H1 (cell line): ENCODE measurements at regions not wholly inside any gene's neighbourhood (a gene's known extent, or its start where the extent isn't known, plus 50 kb on each side); places are given as distances from the start of the nearest gene placed in this dataset.

Experiments used
- CTCF ChIA-PET: fragments of 300-600 bp; sonication (Branson Sonifier 250); formaldehyde crosslinking; loops from one replicate; lab custom pipeline; 2021; ENCODE audit not compliant: partially characterized antibody; lab: Charles Lee
- POLR2A ChIA-PET: fragments of 300-600 bp; sonication (Branson Sonifier 250); formaldehyde crosslinking; loops from one replicate; lab custom pipeline; 2021; ENCODE audit warnings: inconsistent platforms; ENCODE audit not compliant: partially characterized antibody; lab: Charles Lee
- DNase-seq, 2 experiments: peaks; one replicate each; pipeline versions ENCODE4 v3.0.0 to v3.0.0-alpha.2; 2010 to 2022; ENCODE audit warnings: low spot score in 2 of 2, low read depth in 1 of 2, mixed read lengths in 1 of 2
- FAIRE-seq: peaks from 2 replicates; lab custom pipeline; 2011; peaks lifted over from hg19 to GRCh38; lab: Jason Lieb, UNC
- H2AFZ ChIP-seq: 2 replicates; pipeline ENCODE4 v1.8.1; 2012; ENCODE audit warnings: low read length, inconsistent platforms
- H2AK5ac ChIP-seq: 2 replicates; pipeline ENCODE4 v1.6.1; 2013; ENCODE audit warnings: low read depth, low read length
- H2BK120ac ChIP-seq: replicated peaks from 2 replicates; pipeline ENCODE3; 2013; ENCODE audit warnings: low read depth, low read length, inconsistent platforms
- H2BK12ac ChIP-seq: 2 replicates; pipeline ENCODE4 v1.6.1; 2013; ENCODE audit warnings: low read depth, low read length
- H2BK15ac ChIP-seq: 2 replicates; pipeline ENCODE4 v1.6.1; 2013; ENCODE audit warnings: low read length
- H2BK20ac ChIP-seq: 2 replicates; pipeline ENCODE4 v1.6.1; 2013; ENCODE audit warnings: low read length
- H2BK5ac ChIP-seq: 2 replicates; pipeline ENCODE4 v1.6.1; 2013; ENCODE audit warnings: low read depth, low read length
- H3K14ac ChIP-seq: 2 replicates; pipeline ENCODE4 v1.6.1; 2013; ENCODE audit warnings: inconsistent platforms; ENCODE audit not compliant: insufficient read length
- H3K18ac ChIP-seq: 2 replicates; pipeline ENCODE4 v1.6.1; 2013; ENCODE audit warnings: low read length; ENCODE audit errors: extremely low read depth
- H3K23ac ChIP-seq: 2 replicates; pipeline ENCODE4 v1.6.1; 2013; ENCODE audit warnings: inconsistent platforms; ENCODE audit not compliant: insufficient read length
- H3K23me2 ChIP-seq: 2 replicates; pipeline ENCODE4 v1.6.1; 2013; ENCODE audit warnings: low read depth, low read length
- H3K27ac ChIP-seq: 2 replicates; pipeline ENCODE4 v1.6.1; 2011; ENCODE audit warnings: low read depth, low read length, inconsistent platforms
- H3K27me3 ChIP-seq, 4 experiments: replicated peaks in 1 of 4; 1 replicate in 1 of 4; 2 replicates in 3 of 4; pipeline versions ENCODE4 v1.6.1 to v1.8.1; 2011 to 2013; ENCODE audit warnings: low read length in 3 of 4, mild to moderate bottlenecking in 3 of 4, inconsistent platforms in 2 of 4, mixed read lengths in 2 of 4, moderate library complexity in 1 of 4; ENCODE audit not compliant: control insufficient read depth in 3 of 4, insufficient read depth in 3 of 4; ENCODE audit errors: extremely low read depth in 1 of 4
- H3K36me3 ChIP-seq, 4 experiments: 2 replicates each; pipeline versions ENCODE4 v1.6.1 to v1.8.1; 2011 to 2013; ENCODE audit warnings: mild to moderate bottlenecking in 4 of 4, low read length in 3 of 4, moderate library complexity in 2 of 4, control low read depth in 1 of 4, inconsistent platforms in 1 of 4; ENCODE audit not compliant: insufficient read depth in 4 of 4, control insufficient read depth in 2 of 4
- H3K4ac ChIP-seq: replicated peaks from 2 replicates; pipeline ENCODE3; 2013; ENCODE audit warnings: low read length, low read depth, mixed read lengths, inconsistent platforms; ENCODE audit not compliant: insufficient read length
- H3K4me1 ChIP-seq, 4 experiments: replicated peaks in 1 of 4; 1 replicate in 1 of 4; 2 replicates in 3 of 4; pipeline versions ENCODE4 v1.6.1 to v1.8.1; 2011 to 2013; ENCODE audit warnings: low read length in 3 of 4, inconsistent platforms in 2 of 4, mixed read lengths in 1 of 4; ENCODE audit not compliant: insufficient read depth in 4 of 4, control insufficient read depth in 3 of 4
- H3K4me2 ChIP-seq, 2 experiments: 2 replicates each; pipeline versions ENCODE4 v1.6.1 to v1.8.1; 2011 to 2013; ENCODE audit warnings: low read depth in 2 of 2, low read length in 2 of 2, control low read depth in 1 of 2, inconsistent platforms in 1 of 2, mild to moderate bottlenecking in 1 of 2; ENCODE audit not compliant: insufficient read depth in 1 of 2
- H3K4me3 ChIP-seq, 4 experiments: fragments of 200-600, 300-600 bp in 1 of 4; sonication (generic), shearing (Covaris generic), sonication (Bioruptor Twin) in 1 of 4; 2 replicates each; pipeline versions ENCODE4 v1.5.1 to v1.8.1; 2011 to 2016; ENCODE audit warnings: low read length in 4 of 4, low read depth in 3 of 4, control low read depth in 2 of 4, inconsistent platforms in 2 of 4, mild to moderate bottlenecking in 2 of 4, mixed read lengths in 1 of 4, moderate library complexity in 1 of 4; ENCODE audit not compliant: insufficient read depth in 2 of 4; ENCODE audit errors: extremely low read depth in 1 of 4
- H3K56ac ChIP-seq: replicated peaks from 2 replicates; pipeline ENCODE3; 2013; ENCODE audit warnings: low read depth, mild to moderate bottlenecking, mixed read lengths, low read length, inconsistent platforms; ENCODE audit not compliant: insufficient read length
- H3K79me1 ChIP-seq: 2 replicates; pipeline ENCODE4 v1.6.1; 2013; ENCODE audit warnings: low read depth, low read length, control low read depth
- H3K79me2 ChIP-seq, 2 experiments: 2 replicates each; pipeline versions ENCODE4 v1.6.1 to v1.8.1; 2012 to 2013; ENCODE audit warnings: low read length in 2 of 2, mild to moderate bottlenecking in 2 of 2, inconsistent platforms in 1 of 2; ENCODE audit not compliant: insufficient read depth in 2 of 2, control insufficient read depth in 1 of 2
- H3K9ac ChIP-seq, 4 experiments: replicated peaks in 1 of 4; 1 replicate in 1 of 4; 2 replicates in 3 of 4; pipeline versions ENCODE4 v1.6.1 to v1.8.1; 2011 to 2013; ENCODE audit warnings: low read depth in 3 of 4, low read length in 3 of 4, control low read depth in 2 of 4, mild to moderate bottlenecking in 2 of 4, moderate library complexity in 2 of 4, inconsistent platforms in 1 of 4; ENCODE audit errors: extremely low read depth in 1 of 4
- H3K9me3 ChIP-seq, 2 experiments: 2 replicates each; pipeline versions ENCODE4 v1.6.1 to v1.8.1; 2012 to 2013; ENCODE audit warnings: mild to moderate bottlenecking in 2 of 2, moderate library complexity in 2 of 2, control low read depth in 1 of 2, inconsistent platforms in 1 of 2, low read depth in 1 of 2, low read length in 1 of 2, mixed read lengths in 1 of 2; ENCODE audit not compliant: insufficient read depth in 2 of 2
- H4K20me1 ChIP-seq, 2 experiments: replicated peaks in 1 of 2; 2 replicates each; pipeline versions ENCODE3 to v1.8.1; 2011 to 2013; ENCODE audit warnings: inconsistent platforms in 2 of 2, low read length in 2 of 2, mild to moderate bottlenecking in 1 of 2; ENCODE audit not compliant: insufficient read depth in 2 of 2, control insufficient read depth in 1 of 2
- H4K5ac ChIP-seq: 2 replicates; pipeline ENCODE4 v1.6.1; 2013; ENCODE audit warnings: low read length, low read depth, mixed read lengths, inconsistent platforms; ENCODE audit not compliant: insufficient read length
- H4K8ac ChIP-seq: 2 replicates; pipeline ENCODE4 v1.8.0; 2013; ENCODE audit warnings: mild to moderate bottlenecking, moderate library complexity, low read length, inconsistent platforms; ENCODE audit not compliant: insufficient read depth; ENCODE audit errors: extremely low read depth
- H4K91ac ChIP-seq: replicated peaks from 2 replicates; pipeline ENCODE3; 2013; ENCODE audit warnings: low read length, mixed read lengths, inconsistent platforms; ENCODE audit not compliant: insufficient read length
- HDAC6 ChIP-seq: IDR thresholded peaks from one replicate; pipeline ENCODE4 v1.7.1; 2012; ENCODE audit warnings: low read depth, mild to moderate bottlenecking, inconsistent platforms, low read length, moderate library complexity
- RXRA ChIP-seq: IDR thresholded peaks from 2 replicates; pipeline ENCODE4 v1.6.1; 2011; ENCODE audit warnings: low read depth, mild to moderate bottlenecking, low read length, moderate library complexity; ENCODE audit not compliant: insufficient read depth
- TAF1 ChIP-seq: IDR thresholded peaks from 2 replicates; pipeline ENCODE4 v1.6.1; 2011; ENCODE audit warnings: mild to moderate bottlenecking, low read depth, low read length

DNA sequence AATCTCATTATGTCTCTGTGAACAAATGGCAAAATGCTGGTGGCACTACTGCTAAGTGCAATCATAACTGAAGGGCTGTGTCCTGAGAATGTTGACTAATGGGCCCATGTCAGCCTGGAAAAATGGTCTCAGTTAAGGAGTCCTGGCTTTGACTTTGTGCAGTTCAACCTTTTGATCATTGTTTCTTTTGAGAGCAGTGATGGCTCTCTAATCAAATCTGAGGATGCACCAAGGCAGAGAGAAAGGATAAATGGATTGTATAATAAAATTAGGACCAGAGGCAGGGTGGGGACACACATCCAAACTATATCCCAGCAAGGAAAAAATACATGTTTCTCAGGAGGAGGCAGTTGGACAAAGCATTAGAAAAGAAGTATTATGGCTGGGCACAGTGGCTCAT is 59.6 kb upstream of the SYN3 start:
- no peaks in the 10 kb centered on the region for H3K4me1 ChIP-seq
- FAIRE-seq (no peak), DNase-seq (no peak)
- H3K56ac ChIP-seq = no peak overlapping the region
- H3K4ac ChIP-seq = no peak overlapping the region
- H2AFZ ChIP-seq = no peak overlapping the region
- H3K14ac ChIP-seq = no peak overlapping the region
- H3K4me2 ChIP-seq = no peak overlapping the region
- H3K23me2 ChIP-seq = no peaks in the 10 kb centered on the region
- no peak overlapping the region for H2BK120ac ChIP-seq
- TF ChIP-seq HDAC6 (no peak), TAF1 (no peak), RXRA (no peak)
- no peak overlapping the region for H4K5ac ChIP-seq
- no peaks in the 10 kb centered on the region for H3K9me3 ChIP-seq
- H3K79me2 ChIP-seq = no peaks in the 10 kb centered on the region
- H4K20me1 ChIP-seq = no peaks in the 10 kb centered on the region
- ChIA-PET CTCF (interaction anchor here (0.7 kb wide), 1 partner anchor 59 kb away, joined by 3 read pairs; the partner anchor contains the start of gene SYN3), POLR2A (no interaction called here)
- H2BK15ac ChIP-seq = no peak overlapping the region
- no peak overlapping the region for H4K8ac ChIP-seq
- H3K4me3 ChIP-seq = no peak overlapping the region
- H3K9ac ChIP-seq = no peak overlapping the region
- H3K27me3 ChIP-seq = no peaks in the 10 kb centered on the region
- H2BK20ac ChIP-seq = no peak overlapping the region
- H2AK5ac ChIP-seq = no peak overlapping the region
- no peak overlapping the region for H4K91ac ChIP-seq
- H2BK12ac ChIP-seq = no peak overlapping the region
- no peaks in the 10 kb centered on the region for H3K36me3 ChIP-seq
- H3K79me1 ChIP-seq = no peaks in the 10 kb centered on the region
- no peak overlapping the region for H3K23ac ChIP-seq
- H3K18ac ChIP-seq = no peak overlapping the region
- no peak overlapping the region for H2BK5ac ChIP-seq
- H3K27ac ChIP-seq = no peak overlapping the region
